Hypothalamus (tissue), 51 donors: ENCODE measurements at regions not wholly inside any gene's neighbourhood (a gene's known extent, or its start where the extent isn't known, plus 50 kb on each side); places are given as distances from the start of the nearest gene placed in this dataset.
"Not testable (repeated sequence)": the region's sequence is repeated elsewhere in the genome, so short reads cannot be mapped to it uniquely, and the experiment has no call there.

Experiments used
- DNase-seq, 51 donors: peaks; one replicate each; lab custom pipeline; 2025; lab: John Stamatoyannopoulos, UW

GRCh38 chr4:4004702-4005101 lies 222.0 kb downstream of the OTOP1 start:
- not testable (repeated sequence) for DNase-seq

GRCh38 chr4:4006356-4006755 lies 220.4 kb downstream of the OTOP1 start:
- DNase-seq: not testable (repeated sequence)

- not testable (repeated sequence) for DNase-seq
Measured at GRCh38 chr4:4019071-4019470, 207.7 kb downstream of the OTOP1 start.

GRCh38 chr4:4021161-4021560 lies 205.6 kb downstream of the OTOP1 start:
- not testable (repeated sequence) for DNase-seq

GRCh38 chr4:4026708-4027107 lies 200.0 kb downstream of the OTOP1 start:
- DNase-seq: not testable (repeated sequence)

GRCh38 chr4:4028752-4029151 lies 198.0 kb downstream of the OTOP1 start:
- not testable (repeated sequence) for DNase-seq

GRCh38 chr4:4030509-4030908 lies 196.2 kb downstream of the OTOP1 start:
- not testable (repeated sequence) for DNase-seq

- DNase-seq: not testable (repeated sequence)
Measured at GRCh38 chr4:4031446-4032135, 195.1 kb downstream of the OTOP1 start.

GRCh38 chr4:4032364-4032763 lies 194.4 kb downstream of the OTOP1 start:
- DNase-seq: not testable (repeated sequence)

- DNase-seq: not testable (repeated sequence)
Measured at GRCh38 chr4:4032801-4033605, 193.7 kb downstream of the OTOP1 start.

- DNase-seq: not testable (repeated sequence)
Measured at GRCh38 chr4:4037399-4038138, 189.2 kb downstream of the OTOP1 start.

- not testable (repeated sequence) for DNase-seq
Measured at GRCh38 chr4:4045823-4046222, 180.9 kb downstream of the OTOP1 start.

GRCh38 chr4:4046686-4047085 lies 180.0 kb downstream of the OTOP1 start:
- DNase-seq: not testable (repeated sequence)

- not testable (repeated sequence) for DNase-seq
Measured at GRCh38 chr4:4047202-4047601, 179.5 kb downstream of the OTOP1 start.

- not testable (repeated sequence) for DNase-seq
Measured at GRCh38 chr4:4048227-4048626, 178.5 kb downstream of the OTOP1 start.

GRCh38 chr4:4050781-4051180 lies 175.9 kb downstream of the OTOP1 start:
- DNase-seq: not testable (repeated sequence)

- not testable (repeated sequence) for DNase-seq
Measured at GRCh38 chr4:4052933-4053332, 173.8 kb downstream of the OTOP1 start.

- not testable (repeated sequence) for DNase-seq
Measured at GRCh38 chr4:4057226-4057625, 169.5 kb downstream of the OTOP1 start.

- not testable (repeated sequence) for DNase-seq
Measured at GRCh38 chr4:4084171-4084570, 142.6 kb downstream of the OTOP1 start.

GRCh38 chr4:4089716-4090419 lies 136.9 kb downstream of the OTOP1 start:
- DNase-seq: not testable (repeated sequence)
